ENCODE measurements at regions not wholly inside any gene's neighbourhood (a gene's known extent, or its start where the extent isn't known, plus 50 kb on each side); places are given as distances from the start of the nearest gene placed in this dataset.

DNA sequence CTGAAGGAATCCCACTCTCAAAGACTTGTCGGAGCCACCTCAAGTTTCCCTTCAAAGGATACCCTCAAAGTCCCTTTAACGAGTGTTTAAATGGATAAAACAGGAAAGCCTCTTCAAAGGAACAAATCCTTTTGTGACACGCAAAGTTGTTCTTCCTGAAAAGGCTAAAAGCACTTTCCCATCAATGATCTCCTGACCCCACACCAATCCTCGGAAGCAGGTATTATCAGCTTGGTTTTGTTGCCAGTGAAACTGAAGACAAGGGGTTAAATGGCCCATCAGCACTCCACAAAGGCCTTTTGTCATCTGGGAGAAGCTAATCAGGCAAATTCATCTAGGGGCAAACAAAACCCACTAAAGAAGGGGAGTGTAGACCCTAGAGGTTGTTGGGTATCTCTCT, 418.0 kb upstream of the ID2 start:
- no peaks in the 10 kb centered on the region for H3K9me3 Mint-ChIP-seq
- H3K9me3 ChIP-seq (ENCODE audit: control insufficient read depth in 2 of 2, low read length in 2 of 2), result no peaks in the 10 kb centered on the region
- H3K4me3 ChIP-seq (ENCODE audit: low read depth, low read length), result no peak overlapping the region
- no peak overlapping the region for H3K4me3 Mint-ChIP-seq
- no peaks in the 10 kb centered on the region for H3K36me3 ChIP-seq (ENCODE audit: control insufficient read depth, insufficient read depth, low read length)
- no peaks in the 10 kb centered on the region for H3K36me3 Mint-ChIP-seq
- H3K4me1 ChIP-seq (ENCODE audit: control insufficient read depth, insufficient read depth, low read length, poor library complexity, severe bottlenecking), result no peaks in the 10 kb centered on the region
- DNase-seq, result no peak
- peaks cover 0 to 4% (median 0%) of the 10 kb centered on the region in 4 donors for H3K4me1 Mint-ChIP-seq
- no peak overlapping the region for H3K27ac ChIP-seq (ENCODE audit: insufficient read depth, low read length, poor library complexity, severe bottlenecking)
- no peak overlapping the region for H3K27ac Mint-ChIP-seq
- H3K27me3 Mint-ChIP-seq, result no peaks in the 10 kb centered on the region
- no peak for ATAC-seq (ENCODE audit: low read depth in 2 of 2)
- no peaks in the 10 kb centered on the region for H3K27me3 ChIP-seq (ENCODE audit: control insufficient read depth, insufficient read depth, low read length)

DNA sequence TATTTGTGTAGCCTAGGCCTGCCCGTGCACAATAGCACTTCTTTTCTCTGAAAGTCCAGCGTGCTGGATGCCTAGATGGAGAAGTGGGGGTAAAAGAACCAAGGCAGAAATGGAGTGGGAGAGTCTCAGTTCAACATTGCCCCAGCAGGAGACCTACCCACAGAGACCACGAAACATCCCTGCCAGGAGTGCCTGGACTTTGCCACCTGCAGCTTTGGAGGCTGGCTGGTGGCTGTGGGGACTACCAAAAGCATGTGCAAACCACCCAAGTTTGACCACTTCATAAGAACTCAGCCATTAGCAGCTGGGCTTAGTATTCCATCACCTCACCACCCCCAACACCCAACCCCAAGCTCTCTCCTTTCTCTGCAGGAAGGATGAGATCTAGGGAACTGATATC, 416.9 kb upstream of the ID2 start:
- Mint-ChIP-seq H3K4me1 (peaks cover 0 to 4% (median 0%) of the 10 kb centered on the region in 4 donors), H3K9me3 (no peaks in the 10 kb centered on the region), H3K27ac (no peak overlapping the region), H3K27me3 (no peaks in the 10 kb centered on the region), H3K36me3 (no peaks in the 10 kb centered on the region), H3K4me3 (no peak overlapping the region)
- no peaks in the 10 kb centered on the region for H3K9me3 ChIP-seq (ENCODE audit: control insufficient read depth in 2 of 2, low read length in 2 of 2)
- H3K27me3 ChIP-seq (ENCODE audit: control insufficient read depth, insufficient read depth, low read length), result no peaks in the 10 kb centered on the region
- H3K36me3 ChIP-seq (ENCODE audit: control insufficient read depth, insufficient read depth, low read length), result no peaks in the 10 kb centered on the region
- no peaks in the 10 kb centered on the region for H3K4me1 ChIP-seq (ENCODE audit: control insufficient read depth, insufficient read depth, low read length, poor library complexity, severe bottlenecking)
- no peak for ATAC-seq (ENCODE audit: low read depth in 2 of 2)
- no peak overlapping the region for H3K4me3 ChIP-seq (ENCODE audit: low read depth, low read length)
- no peak for DNase-seq
- H3K27ac ChIP-seq (ENCODE audit: insufficient read depth, low read length, poor library complexity, severe bottlenecking), result no peak overlapping the region

DNA sequence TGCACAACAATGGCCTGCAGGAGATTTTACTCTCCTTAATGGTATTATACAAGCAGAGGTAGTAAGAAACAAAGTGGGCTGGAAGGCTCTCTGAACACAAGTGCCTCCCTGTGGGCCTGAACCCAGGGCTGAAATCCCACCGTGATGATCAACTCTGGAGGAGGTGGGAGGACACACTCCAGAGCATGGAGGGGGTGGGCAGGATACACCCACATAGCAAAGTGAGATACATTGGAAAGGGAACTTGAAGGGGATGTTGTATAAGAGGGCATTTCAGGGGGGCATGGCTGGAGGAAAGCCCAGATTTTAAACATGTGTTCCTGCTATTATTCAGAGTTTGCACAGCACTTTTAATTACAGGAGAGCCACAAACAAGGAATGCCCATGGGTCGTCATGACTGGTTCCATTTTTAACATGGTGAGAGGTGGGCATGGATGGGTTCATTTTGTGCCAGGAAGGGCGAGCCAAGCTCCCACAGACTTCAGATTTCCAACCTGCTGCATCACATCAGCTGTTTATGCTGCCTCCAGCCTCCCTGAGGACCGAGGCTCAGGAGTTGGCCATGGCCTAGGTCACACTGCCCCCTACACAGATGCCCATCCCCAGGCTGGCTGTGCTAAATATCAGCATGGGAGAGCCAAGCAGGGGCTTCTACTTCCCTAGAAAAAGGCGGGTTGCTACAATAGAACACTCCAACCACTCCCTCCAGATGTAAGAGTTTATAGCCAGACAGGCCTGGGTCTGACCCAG, 416.2 kb upstream of the ID2 start:
- Histone ChIP-seq H3K4me3 (ENCODE audit: low read depth, low read length) (no peak overlapping the region), H3K27me3 (ENCODE audit: control insufficient read depth, insufficient read depth, low read length) (no peaks in the 10 kb centered on the region), H3K4me1 (ENCODE audit: control insufficient read depth, insufficient read depth, low read length, poor library complexity, severe bottlenecking) (no peaks in the 10 kb centered on the region), H3K36me3 (ENCODE audit: control insufficient read depth, insufficient read depth, low read length) (no peaks in the 10 kb centered on the region), H3K9me3 (ENCODE audit: control insufficient read depth in 2 of 2, low read length in 2 of 2) (no peaks in the 10 kb centered on the region), H3K27ac (ENCODE audit: insufficient read depth, low read length, poor library complexity, severe bottlenecking) (no peak overlapping the region)
- Mint-ChIP-seq H3K27ac (peak overlapping the region in 1 of 3 donors; percentile 40), H3K36me3 (no peaks in the 10 kb centered on the region), H3K27me3 (no peaks in the 10 kb centered on the region), H3K9me3 (no peaks in the 10 kb centered on the region), H3K4me3 (no peak overlapping the region), H3K4me1 (peaks cover 0 to 4% (median 0%) of the 10 kb centered on the region in 4 donors)
- ATAC-seq (ENCODE audit: low read depth in 2 of 2) (no peak), DNase-seq (no peak)

- Mint-ChIP-seq H3K36me3 (no peaks in the 10 kb centered on the region), H3K4me1 (peaks cover 0 to 4% (median 0%) of the 10 kb centered on the region in 4 donors), H3K27ac (no peak overlapping the region), H3K4me3 (no peak overlapping the region), H3K9me3 (no peaks in the 10 kb centered on the region), H3K27me3 (no peaks in the 10 kb centered on the region)
- no peak for ATAC-seq (ENCODE audit: low read depth in 2 of 2)
- Histone ChIP-seq H3K9me3 (ENCODE audit: control insufficient read depth in 2 of 2, low read length in 2 of 2) (no peaks in the 10 kb centered on the region), H3K27ac (ENCODE audit: insufficient read depth, low read length, poor library complexity, severe bottlenecking) (no peak overlapping the region), H3K27me3 (ENCODE audit: control insufficient read depth, insufficient read depth, low read length) (no peaks in the 10 kb centered on the region), H3K36me3 (ENCODE audit: control insufficient read depth, insufficient read depth, low read length) (no peaks in the 10 kb centered on the region), H3K4me1 (ENCODE audit: control insufficient read depth, insufficient read depth, low read length, poor library complexity, severe bottlenecking) (no peaks in the 10 kb centered on the region), H3K4me3 (ENCODE audit: low read depth, low read length) (no peak overlapping the region)
- DNase-seq, result no peak
Observed at GRCh38 chr2:8266563-8266962, 415.3 kb upstream of the ID2 start.

DNA sequence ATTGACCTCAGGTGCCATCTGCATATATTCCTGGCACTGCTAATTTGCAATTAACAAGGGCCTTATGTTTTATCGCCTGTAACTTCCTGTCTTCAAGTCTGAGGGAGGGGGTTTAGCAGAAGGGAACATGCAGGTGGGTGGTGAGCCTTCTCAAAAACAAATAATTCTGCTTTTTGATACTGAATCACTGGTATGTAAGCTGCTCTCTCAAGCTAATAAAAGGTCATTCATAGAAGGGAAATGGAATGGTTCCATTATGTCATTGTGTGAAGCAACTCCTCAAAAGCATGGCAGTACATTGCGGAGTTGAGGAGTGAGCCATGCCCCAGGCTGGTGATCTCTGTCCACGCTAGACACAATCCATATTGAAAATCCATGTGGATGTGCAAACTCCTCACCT, 414.8 kb upstream of the ID2 start:
- ATAC-seq (ENCODE audit: low read depth in 2 of 2) (no peak), DNase-seq (no peak)
- Histone ChIP-seq H3K4me1 (ENCODE audit: control insufficient read depth, insufficient read depth, low read length, poor library complexity, severe bottlenecking) (no peaks in the 10 kb centered on the region), H3K27ac (ENCODE audit: insufficient read depth, low read length, poor library complexity, severe bottlenecking) (no peak overlapping the region), H3K4me3 (ENCODE audit: low read depth, low read length) (no peak overlapping the region), H3K36me3 (ENCODE audit: control insufficient read depth, insufficient read depth, low read length) (no peaks in the 10 kb centered on the region), H3K27me3 (ENCODE audit: control insufficient read depth, insufficient read depth, low read length) (no peaks in the 10 kb centered on the region), H3K9me3 (ENCODE audit: control insufficient read depth in 2 of 2, low read length in 2 of 2) (no peaks in the 10 kb centered on the region)
- peaks cover 0 to 4% (median 0%) of the 10 kb centered on the region in 4 donors for H3K4me1 Mint-ChIP-seq
- no peaks in the 10 kb centered on the region for H3K27me3 Mint-ChIP-seq
- H3K4me3 Mint-ChIP-seq, result no peak overlapping the region
- no peak overlapping the region for H3K27ac Mint-ChIP-seq
- no peaks in the 10 kb centered on the region for H3K36me3 Mint-ChIP-seq
- no peaks in the 10 kb centered on the region for H3K9me3 Mint-ChIP-seq

DNA sequence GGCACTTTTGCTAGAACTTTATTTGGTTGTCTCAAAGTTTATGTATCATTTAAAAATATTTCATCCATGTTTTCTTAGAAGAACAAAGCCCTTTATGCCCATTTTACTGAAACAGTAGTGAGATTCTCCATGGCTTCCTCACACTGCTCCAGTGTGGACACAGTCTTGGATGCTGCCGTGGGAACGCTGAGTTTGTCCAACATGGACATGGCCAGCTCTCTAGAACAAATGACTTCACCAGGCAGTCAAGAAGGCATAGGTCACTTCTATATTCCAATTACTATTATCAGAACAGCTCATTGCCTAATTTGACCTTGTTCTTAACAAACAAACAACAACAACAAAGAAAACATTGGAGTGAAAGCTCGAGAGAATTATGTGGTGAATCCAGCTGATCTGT, 414.1 kb upstream of the ID2 start:
- no peaks in the 10 kb centered on the region for H3K36me3 Mint-ChIP-seq
- no peaks in the 10 kb centered on the region for H3K27me3 Mint-ChIP-seq
- DNase-seq (no peak), ATAC-seq (ENCODE audit: low read depth in 2 of 2) (no peak)
- Histone ChIP-seq H3K4me1 (ENCODE audit: control insufficient read depth, insufficient read depth, low read length, poor library complexity, severe bottlenecking) (no peaks in the 10 kb centered on the region), H3K36me3 (ENCODE audit: control insufficient read depth, insufficient read depth, low read length) (no peaks in the 10 kb centered on the region), H3K9me3 (ENCODE audit: control insufficient read depth in 2 of 2, low read length in 2 of 2) (no peaks in the 10 kb centered on the region), H3K27me3 (ENCODE audit: control insufficient read depth, insufficient read depth, low read length) (no peaks in the 10 kb centered on the region), H3K4me3 (ENCODE audit: low read depth, low read length) (no peak overlapping the region), H3K27ac (ENCODE audit: insufficient read depth, low read length, poor library complexity, severe bottlenecking) (no peak overlapping the region)
- H3K4me1 Mint-ChIP-seq, result peaks cover 0 to 4% (median 0%) of the 10 kb centered on the region in 4 donors
- H3K27ac Mint-ChIP-seq, result no peak overlapping the region
- no peak overlapping the region for H3K4me3 Mint-ChIP-seq
- peaks cover 0 to 1% (median 0%) of the 10 kb centered on the region in 7 donors for H3K9me3 Mint-ChIP-seq

DNA sequence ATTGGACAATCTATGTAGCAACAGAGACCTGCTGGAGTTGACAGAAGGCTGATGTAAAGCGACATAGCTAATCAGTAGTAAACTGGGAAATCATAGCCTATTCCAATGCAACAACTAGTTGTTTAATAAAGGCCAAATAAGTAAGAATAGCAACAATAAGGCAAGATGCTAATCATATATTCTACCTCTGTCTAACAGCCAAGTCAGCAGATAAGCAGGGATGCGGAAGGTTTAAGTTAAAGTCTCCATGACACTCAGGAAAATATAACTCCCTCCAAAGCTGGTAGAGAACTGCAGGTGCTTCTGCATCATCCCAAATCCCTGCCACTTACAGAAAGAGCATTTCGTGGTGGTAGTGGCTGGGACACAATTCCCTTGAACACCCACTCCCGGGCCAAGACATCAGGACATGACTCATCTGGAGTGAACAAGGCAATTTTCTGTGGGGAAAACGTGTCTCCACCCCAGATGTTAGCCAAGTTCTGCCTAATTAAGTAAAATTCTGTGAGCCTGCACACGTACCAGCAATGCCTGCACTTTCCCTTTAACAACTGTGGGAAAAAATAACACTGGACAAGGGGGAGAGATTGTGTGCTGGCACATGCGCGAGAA, 413.6 kb upstream of the ID2 start:
- Mint-ChIP-seq H3K27me3 (no peaks in the 10 kb centered on the region), H3K4me1 (peaks cover 0 to 4% (median 0%) of the 10 kb centered on the region in 4 donors), H3K27ac (no peak overlapping the region), H3K4me3 (no peak overlapping the region), H3K9me3 (peaks cover 0 to 2% (median 0%) of the 10 kb centered on the region in 7 donors), H3K36me3 (no peaks in the 10 kb centered on the region)
- no peak for DNase-seq
- Histone ChIP-seq H3K27ac (ENCODE audit: insufficient read depth, low read length, poor library complexity, severe bottlenecking) (no peak overlapping the region), H3K36me3 (ENCODE audit: control insufficient read depth, insufficient read depth, low read length) (no peaks in the 10 kb centered on the region), H3K9me3 (ENCODE audit: control insufficient read depth in 2 of 2, low read length in 2 of 2) (no peaks in the 10 kb centered on the region), H3K4me3 (ENCODE audit: low read depth, low read length) (no peak overlapping the region), H3K4me1 (ENCODE audit: control insufficient read depth, insufficient read depth, low read length, poor library complexity, severe bottlenecking) (no peaks in the 10 kb centered on the region), H3K27me3 (ENCODE audit: control insufficient read depth, insufficient read depth, low read length) (no peaks in the 10 kb centered on the region)
- ATAC-seq (ENCODE audit: low read depth in 2 of 2), result no peak

GRCh38 chr2:8270699-8271098, 411.2 kb upstream of the ID2 start:
- Histone ChIP-seq H3K27me3 (ENCODE audit: control insufficient read depth, insufficient read depth, low read length) (no peaks in the 10 kb centered on the region), H3K4me3 (ENCODE audit: low read depth, low read length) (no peak overlapping the region), H3K27ac (ENCODE audit: insufficient read depth, low read length, poor library complexity, severe bottlenecking) (no peak overlapping the region), H3K4me1 (ENCODE audit: control insufficient read depth, insufficient read depth, low read length, poor library complexity, severe bottlenecking) (no peaks in the 10 kb centered on the region), H3K9me3 (ENCODE audit: control insufficient read depth in 2 of 2, low read length in 2 of 2) (no peaks in the 10 kb centered on the region), H3K36me3 (ENCODE audit: control insufficient read depth, insufficient read depth, low read length) (no peaks in the 10 kb centered on the region)
- Mint-ChIP-seq H3K4me1 (peaks cover 0 to 4% (median 0%) of the 10 kb centered on the region in 4 donors), H3K36me3 (no peaks in the 10 kb centered on the region), H3K27ac (no peak overlapping the region), H3K9me3 (peaks cover 0 to 2% (median 0%) of the 10 kb centered on the region in 7 donors), H3K4me3 (no peak overlapping the region), H3K27me3 (no peaks in the 10 kb centered on the region)
- DNase-seq, result no peak
- no peak for ATAC-seq (ENCODE audit: low read depth in 2 of 2)
